ENCODE measurements at regions not wholly inside any gene's neighbourhood (a gene's known extent, or its start where the extent isn't known, plus 50 kb on each side); places are given as distances from the start of the nearest gene placed in this dataset.

GRCh38 chr13:109857803-109858202 is 71.4 kb upstream of the IRS2 start:
- TF ChIP-seq FOSL2 (IDR thresholded peaks at IDR 0.05; ENCODE audit: borderline replicate concordance, low read depth) (no peak), CTCF (IDR thresholded peaks at IDR 0.05) (no peak), EZH2phosphoT487 (IDR thresholded peaks at IDR 0.05; ENCODE audit: borderline replicate concordance, low read depth) (no peak), TAF1 (IDR thresholded peaks at IDR 0.05; ENCODE audit: borderline replicate concordance, low read depth, low read length) (no peak)
- TF ChIP-seq, protein P1, sequence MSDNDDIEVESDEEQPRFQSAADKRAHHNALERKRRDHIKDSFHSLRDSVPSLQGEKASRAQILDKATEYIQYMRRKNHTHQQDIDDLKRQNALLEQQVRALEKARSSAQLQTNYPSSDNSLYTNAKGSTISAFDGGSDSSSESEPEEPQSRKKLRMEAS (IDR thresholded peaks at IDR 0.05; ENCODE audit: low read depth): no peak
